GM19455 (cell line): ENCODE measurements at regions not wholly inside any gene's neighbourhood (a gene's known extent, or its start where the extent isn't known, plus 50 kb on each side); places are given as distances from the start of the nearest gene placed in this dataset.

ENCODE experiments used
- ATAC-seq: cut with Tn5 transposase; IDR thresholded peaks from one replicate; pipeline ENCODE4 v1.9.1; 2021; ENCODE audit not compliant: unreplicated experiment

DNA sequence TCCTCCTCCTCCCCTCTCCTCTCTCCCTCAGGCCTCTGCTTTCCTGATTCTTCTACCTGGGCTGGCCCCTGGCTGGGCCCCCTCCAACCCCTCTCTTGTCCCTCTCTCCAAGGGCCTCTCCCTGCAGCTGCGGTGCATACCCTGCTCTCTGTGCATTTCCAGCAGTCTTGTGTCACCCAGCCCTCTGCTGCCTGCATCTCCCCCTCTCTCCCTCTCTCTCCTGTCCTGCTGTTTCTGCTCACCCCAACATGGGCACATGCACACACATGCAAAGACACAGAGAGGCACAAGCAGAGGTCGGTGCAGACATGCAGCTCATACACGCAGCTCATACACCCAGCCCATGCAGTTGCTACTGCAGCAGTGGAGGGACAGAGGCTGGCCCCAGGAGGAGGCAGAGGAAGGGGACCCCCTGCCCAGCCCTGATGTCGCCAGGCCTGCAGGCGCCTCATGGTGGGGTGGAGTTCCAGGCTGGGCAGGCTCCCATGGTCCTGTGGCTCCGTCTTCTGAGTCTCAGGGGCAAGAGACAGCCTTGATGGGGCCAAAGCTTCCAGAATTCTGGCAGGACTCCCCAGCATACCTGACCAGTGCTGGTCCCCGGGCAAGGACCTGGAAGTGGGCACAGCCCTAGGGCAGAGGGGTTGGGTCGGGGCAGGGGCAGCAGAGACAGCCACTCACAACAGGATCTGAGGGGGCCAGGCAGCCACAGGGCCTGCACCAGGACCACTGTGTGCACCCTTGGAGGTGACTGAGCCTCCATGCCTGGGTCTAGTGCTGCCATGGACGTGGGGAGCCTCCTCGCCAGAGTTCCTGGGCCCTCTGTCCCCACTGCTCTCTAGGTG, 216.9 kb downstream of the C9orf50 start:
- no peak for ATAC-seq

DNA sequence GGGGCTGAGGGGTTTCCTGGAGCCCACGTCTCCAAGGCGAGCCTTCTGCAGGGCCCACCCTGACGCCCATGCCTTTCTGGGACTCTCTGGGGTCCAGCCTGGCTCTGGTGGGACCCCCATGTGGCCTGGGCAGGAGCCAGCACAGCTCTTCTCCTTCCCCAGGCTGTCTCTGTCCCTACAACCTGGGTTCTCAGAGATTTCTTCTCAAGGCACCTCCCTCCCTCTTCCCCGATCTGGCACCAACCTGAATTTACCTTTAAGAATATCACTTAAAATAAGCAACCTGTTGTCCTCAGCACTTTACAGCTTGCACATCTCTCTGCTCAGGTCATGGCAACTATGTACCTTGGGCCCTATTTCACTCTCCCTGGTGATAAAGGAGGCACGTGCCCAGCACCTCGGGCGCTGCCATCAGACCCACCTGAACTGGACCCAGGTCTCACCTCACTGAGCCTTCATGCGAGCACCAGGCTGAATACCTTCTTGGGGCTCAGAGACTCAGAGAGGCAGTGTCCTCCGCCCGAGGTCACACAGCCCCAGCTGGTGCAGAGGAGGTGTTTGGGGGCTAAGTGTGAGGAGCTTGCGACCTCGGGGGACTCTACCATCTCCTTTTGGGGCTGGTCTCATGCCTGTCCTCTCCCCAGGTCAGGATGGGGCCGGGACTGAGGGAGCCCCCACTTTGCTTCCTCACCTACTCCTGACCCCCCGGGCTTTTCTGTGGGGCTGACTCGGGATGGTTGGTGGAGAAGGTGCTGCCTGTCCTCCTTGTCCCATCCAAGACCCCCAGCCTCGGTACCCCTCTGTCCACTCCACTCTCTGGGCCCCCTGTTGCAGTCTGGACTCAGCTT, 217.7 kb downstream of the C9orf50 start:
- ATAC-seq: no peak

DNA sequence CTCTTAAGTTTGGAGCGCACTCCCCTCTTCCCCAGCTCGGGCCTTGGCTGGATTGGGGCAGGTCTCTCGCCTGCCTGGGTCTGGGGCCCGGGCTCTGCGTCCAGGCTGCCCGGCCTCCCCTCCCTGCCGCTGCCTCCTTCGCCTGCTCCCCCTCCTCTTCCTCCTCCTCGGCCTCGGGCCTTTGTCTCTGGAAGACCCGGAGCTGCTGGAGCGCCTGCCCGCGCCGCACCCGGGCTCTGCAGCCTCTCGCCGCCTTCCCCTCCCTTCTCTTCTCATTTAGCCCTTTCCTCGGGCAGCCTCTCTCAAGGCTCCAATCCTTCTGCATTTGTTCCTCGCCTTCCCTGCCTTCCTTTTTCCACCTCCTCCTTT, 218.5 kb downstream of the C9orf50 start:
- ATAC-seq: no peak

DNA sequence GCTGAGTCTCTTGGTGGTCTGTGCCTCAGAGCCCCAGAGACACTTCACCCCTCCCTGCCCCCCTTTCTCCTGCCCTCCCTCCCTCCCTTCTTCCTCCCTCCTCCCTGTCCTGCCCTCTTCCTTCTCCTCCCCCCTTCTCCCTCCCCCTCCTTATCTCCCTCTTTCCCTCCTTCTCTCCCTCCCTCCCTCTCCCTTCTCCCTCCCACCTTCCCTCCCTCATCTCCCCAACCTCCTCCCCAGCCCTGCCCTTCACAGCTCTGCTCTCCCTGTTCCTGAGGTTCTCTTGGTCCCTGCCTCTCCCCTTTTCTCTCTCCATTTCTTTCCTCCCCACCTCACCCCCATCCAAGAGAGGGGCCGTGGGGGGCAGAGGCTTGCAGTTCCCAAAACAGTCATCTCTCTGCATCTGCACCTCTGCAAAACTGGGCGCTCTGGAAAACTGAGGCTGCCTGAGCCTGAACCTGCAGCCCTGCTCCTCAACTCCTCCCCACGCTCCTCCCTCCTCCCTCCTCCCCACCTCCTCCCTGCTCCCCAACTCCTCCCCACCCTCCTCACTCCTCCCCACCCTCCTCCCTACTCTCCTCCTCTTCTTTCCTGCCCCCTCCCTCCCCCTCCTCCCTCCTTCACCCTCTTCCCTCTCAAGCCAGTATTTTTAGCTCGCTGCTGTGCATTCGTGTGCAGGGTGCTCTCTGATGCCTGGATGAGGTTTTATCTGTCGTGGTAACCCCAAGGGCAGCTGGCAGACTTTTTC, 219.1 kb downstream of the C9orf50 start:
- no peak for ATAC-seq

DNA sequence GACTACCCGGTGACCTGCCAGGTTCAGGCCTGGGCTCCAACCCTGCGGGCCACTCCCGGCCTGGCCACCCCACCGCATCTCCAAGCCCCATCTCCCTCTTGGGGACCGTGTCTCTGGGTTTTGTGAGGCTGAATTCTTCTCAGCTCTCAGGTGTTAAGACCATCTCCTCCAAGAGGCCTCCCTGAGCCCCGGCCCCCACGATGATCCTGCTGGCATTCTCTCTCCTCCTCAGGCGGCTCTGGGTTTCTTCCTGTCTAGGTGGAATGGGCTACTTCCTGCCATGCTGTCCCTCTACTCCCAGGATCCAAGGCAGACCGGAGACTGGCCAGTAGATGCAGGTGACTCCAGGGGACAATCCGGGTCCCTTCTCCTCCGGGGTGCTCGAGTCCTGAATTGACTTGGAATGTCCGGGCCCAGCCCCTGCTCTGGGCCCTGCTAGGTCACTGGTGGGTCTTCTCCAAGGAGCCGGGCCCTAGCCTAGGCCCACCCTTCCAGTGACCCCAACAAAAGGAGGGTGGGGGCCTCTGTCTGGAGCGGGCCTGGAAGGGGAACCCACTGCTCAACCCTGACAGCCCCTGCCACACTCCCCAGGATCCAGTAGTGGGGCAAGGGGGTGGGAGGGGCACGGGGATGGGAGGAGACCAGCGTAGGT, 219.8 kb downstream of the C9orf50 start:
- no peak for ATAC-seq

DNA sequence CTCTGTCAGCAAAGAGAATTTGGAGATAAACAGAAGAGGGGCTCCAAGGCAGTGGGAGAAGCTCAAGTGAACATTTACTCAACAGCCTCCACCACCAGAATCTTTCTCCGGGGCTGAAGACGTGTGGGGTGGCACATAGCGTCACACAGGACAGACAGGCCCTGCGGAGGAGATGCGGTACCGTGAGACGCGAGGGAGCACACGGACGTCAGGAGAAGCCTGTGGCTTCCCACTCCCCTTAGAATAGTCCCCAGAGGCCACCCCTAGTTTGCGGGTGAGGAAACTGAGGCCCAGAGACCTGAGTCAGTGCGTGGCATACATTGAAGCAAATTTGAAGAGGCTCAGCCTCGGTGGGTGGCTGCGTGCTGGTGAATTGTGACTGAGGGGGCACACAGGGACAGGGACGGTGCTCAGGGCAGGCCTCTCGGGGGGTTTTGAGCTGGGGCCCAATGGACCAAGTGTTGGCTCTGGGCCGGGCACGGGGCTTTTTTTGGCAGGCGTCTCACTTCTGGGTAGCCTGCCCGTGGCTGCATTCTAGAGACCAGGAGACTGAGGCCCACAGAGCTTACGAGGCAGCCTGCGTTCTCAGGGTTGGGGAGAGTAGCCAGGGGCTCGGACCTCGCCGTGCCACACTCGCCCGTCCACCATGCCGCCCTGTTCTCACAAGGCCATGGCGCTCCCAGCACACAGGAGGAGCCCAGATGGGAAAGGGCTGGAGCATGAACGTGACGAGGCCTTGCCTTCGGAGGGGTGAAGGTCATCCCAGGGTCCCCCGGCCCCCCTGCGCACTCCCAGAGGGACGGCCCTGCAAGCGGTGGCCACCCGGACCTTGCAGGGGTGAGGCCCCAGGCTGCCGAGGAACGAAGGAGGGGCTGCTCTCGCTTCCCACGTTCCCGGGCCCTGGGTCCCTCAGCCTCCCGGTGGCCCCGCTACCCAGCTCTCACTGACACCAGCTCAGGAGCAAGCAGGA, 220.6 kb downstream of the C9orf50 start:
- no peak for ATAC-seq

DNA sequence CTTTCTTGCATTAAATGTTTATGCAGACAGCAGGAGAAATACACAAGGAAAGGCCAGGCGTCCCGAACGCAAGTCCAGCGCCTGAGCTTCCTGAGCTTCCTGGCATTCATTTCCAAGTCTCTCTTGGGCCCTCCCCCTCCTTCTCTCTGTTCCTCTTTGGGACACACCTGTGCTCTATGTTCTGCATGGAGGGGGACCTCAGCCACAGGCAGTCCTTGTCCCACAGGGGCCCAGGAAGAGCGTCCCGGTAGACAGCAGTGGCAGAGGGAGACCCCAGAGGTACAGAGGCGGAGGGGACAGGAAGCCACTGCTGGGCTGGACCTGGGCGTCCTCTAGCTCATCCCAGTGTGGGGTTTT, 221.3 kb downstream of the C9orf50 start:
- no peak for ATAC-seq

DNA sequence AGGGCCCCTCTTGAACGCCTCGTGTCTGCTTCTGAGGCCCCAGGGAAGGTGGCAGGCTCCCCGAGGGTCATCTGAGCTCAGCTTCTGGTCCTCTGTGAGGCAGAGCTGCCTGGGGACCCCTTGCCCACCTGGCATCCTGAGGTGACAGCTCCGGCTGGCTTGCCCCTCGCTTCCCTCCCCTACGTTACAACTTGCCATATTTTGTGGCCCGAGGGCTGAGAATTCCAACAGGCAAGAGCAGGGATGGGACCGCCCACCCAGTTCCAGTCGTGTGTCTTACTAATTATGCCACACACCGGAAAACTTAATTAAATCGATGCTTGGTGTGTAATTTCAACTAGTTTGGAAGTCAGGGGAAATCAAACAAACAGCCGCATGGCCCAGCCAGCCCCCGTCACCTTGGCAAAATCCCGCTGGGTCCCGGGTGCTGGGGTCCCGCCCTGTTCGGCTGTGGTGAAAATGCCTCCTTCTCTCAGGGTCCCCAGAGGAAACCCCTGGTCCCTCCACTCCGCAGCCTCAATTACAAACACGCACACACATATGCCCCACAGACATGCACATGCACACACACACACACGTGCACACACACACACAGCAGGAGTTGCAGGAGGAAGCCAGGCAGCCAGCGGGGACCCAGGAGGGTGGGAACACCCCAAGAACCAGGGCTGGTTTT, 221.0 kb upstream of the IER5L start:
- ATAC-seq: no peak

DNA sequence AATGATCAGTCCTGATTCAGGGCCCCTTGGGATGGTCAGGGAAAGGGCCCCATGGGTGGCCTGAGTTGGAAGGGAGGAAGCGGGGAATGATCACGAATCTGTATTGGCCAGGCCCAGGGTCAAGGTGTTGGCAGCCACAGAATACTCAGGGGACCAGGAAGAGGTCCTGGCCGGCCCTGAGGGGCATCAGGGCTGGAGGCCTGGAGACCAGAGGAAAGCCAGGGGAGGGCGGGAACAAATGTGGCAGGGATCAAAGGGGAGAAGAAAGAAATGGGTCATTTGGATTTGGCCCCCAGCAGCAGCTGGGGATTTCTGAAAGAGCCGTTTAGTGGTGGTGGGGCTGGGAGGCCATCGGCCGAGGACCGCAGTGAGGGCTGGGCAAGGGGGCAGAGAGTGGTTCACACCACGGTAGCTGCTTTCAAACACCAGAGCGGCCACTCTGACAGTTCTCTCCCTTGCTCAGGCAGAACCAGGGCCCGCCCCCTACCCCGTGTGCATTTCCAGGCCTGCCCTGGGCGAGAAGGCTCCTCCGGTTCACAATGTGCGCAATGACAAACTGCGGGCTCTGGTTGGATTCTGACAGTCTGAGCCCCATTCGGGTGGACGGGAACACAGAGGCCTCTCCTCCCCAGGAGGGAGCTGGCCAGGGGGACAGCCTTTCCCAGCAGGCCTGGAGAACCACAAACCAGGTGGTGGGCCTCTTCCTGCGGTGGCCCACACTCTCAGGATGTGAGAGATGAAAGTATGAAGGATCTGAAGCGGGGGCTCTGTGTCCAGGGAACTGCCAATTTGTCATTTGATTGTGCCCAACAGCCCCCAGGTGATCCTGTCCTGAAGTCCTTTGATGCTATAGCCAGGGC, 220.3 kb upstream of the IER5L start:
- ATAC-seq: no peak

DNA sequence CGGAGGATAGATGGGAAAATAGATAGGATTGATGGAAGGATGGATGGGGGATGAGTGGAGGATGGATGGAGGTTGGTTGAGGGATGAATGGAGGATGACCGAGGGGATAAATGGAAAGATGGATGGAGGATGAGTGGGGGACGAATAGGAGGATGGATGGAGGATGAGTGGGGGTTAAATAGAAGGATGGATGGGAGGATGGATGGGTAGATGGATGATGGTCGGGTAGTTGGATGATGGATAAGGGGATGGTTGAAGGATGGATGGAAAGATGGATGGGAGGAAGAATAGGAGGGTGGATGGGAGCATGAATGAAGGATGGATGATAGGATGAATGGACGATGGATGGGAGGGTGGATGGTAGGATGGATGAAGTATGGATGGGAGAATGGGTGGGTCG, 219.3 kb upstream of the IER5L start:
- no peak for ATAC-seq

DNA sequence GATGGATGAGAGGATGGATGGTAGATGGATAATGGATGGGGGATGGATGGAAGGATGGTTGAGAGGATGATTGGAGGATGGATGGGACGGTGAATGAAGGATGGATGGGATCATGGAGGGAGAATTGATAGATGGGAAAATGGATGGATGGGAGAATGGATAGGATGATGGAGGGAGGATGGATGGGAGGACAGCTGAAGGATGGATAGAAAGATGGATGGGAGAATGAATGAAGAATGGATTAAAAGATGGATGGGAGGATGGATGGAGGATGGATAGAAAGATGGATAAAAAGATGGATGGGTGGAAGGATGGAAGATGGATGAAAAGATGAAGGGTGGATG, 218.3 kb upstream of the IER5L start:
- ATAC-seq: no peak

DNA sequence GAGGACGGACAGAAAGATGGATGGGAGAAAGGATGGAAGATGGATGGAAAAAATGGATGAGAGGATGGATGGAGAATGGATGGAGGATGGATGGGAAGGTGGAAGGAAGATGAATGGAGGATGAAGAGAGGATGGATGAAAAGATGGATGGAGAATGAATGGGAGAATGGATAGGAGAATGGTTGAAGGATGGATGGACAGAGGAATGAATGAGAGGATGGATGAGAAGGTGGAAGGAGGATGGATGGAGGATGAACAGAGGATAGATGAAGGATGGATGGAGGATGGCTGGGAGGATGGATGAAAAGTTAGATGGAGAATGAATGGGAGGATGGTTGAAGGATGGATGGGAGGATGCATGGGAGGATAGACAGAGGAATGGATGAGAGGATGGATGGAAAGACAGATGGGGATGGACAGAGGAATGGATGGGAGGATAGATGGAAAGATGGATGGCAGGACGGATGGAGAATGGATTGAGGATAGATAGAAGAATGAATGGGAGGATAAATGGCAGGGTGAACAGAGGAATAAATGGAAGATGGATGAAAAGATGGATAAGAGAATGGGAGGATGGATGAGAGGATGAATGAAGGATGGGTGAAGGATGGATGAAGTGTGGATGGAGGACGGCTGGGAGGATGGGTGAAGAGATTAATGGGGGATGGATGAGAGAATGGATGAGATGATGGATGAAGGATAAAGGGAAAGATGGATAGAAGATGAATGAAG, 217.7 kb upstream of the IER5L start:
- ATAC-seq: no peak

DNA sequence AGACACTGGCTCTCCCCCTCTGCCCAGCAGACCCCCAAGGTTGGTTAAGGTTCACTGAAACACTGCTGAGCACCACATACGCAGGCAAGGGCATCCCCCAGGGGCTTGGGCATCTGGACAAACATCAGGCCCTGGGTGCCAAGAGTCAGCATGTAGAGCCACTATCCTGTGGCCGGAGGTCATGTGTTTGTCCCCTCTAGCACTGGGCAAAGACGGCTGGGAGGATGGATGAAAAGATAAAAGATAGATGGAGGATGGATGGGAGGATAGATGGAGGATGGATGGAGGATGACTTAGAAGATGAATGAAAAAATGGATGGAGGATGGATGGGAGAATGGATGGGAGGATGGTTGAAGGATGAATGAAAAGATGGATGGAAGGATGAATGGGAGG, 216.8 kb upstream of the IER5L start:
- ATAC-seq: no peak

DNA sequence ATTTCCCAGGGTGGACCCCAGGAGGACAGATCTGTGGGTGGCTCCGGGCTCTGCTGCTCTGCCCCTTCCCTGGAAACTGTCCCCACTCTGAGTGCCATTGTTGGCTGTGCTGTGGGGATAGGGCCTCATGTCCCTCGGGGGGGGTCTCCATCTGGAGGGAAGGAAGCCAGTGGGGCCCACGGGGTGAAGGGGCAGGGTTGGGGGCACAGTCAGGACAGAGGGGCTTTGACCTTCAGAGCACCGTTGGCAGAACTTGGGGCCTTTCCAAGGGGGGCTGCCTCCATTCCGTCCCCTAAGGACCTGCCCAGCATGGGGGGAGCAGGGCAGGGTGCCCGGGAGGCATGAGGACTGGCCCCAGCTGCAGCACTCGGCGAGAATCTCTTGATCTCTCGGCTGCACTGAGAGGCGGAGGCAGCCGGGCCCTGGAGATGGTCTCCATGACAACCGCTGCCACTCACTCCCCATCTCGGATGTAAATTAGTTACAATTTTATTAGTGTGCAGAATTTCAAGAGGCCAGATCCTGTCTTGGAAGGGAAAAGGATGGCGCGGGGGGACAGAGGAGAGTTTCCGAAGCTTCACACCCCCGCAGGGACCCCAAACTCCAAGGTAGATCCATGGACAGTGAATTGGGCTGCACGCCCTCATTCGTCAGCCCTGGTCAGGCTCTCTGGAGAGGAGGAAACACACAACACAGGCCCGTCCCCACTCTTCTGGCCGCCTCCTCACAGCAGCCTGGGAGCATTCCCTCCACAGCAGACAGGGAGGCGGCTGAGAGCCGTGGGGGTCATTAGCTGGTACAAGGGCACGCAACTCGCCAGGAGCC, 216.2 kb upstream of the IER5L start:
- no peak for ATAC-seq

DNA sequence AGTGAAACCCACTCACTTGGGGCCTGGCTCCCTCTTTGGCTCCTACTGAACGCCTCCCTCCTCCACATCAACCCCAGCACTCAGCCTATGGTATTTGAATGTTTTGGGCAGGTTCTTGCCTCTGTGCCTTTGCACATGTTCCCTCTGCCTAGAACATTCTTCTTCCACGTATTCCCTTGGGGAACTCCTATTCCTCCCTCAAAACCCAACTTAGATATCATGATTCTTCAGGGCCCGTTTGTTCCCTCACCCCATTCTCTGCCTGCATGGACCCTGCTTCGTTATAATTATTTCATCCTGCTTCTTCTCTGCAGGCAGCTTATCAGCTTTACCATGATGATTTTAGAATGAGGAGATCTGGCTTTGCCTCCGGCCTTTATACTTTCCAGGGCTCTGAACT, 215.0 kb upstream of the IER5L start:
- no peak for ATAC-seq

DNA sequence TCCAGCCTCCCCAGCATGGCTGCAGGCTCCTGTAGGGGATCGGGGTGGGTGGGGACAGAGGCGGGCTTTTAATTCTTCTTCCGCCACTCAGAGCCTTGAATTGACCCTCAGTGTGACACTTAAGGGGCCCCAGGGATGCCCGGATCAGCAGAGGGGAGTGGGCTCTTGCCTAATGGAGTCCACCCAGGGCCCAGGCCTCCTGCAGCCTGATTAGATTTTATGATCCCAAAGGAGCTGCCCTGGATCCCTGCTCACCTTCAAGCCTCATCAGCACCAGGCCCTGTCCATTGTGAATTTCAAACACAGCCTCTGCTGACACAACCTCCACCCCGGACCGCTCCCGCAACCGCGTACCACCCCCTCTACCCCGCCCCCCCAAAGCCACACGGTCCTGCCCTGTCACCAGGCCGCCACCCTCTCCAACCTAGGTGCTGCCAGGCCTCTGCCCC, 214.1 kb upstream of the IER5L start:
- no peak for ATAC-seq

DNA sequence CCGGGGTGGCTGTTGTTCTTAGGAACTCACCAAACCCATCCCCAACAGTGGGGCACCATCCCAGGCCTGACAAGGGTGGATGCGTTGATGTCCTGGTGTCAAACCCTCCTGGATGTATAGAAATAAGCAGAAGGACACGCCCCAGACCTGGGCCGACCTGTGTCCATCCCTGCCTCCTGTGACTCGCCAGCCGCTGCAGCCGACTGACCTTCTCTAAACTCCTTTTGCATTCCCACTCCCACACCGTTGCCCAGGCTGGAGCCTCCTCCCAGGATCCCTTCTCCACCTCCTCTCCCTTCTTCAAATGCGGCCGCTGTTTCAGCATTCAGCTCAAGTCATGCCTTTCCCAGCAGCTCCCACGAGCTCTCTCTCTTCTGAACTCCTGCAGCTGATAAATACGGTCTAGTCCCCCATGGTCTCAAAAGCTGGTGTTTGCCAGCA, 213.2 kb upstream of the IER5L start:
- ATAC-seq: no peak
